Gastrocnemius medialis (tissue), 4 donors: ENCODE measurements at regions not wholly inside any gene's neighbourhood (a gene's known extent, or its start where the extent isn't known, plus 50 kb on each side); places are given as distances from the start of the nearest gene placed in this dataset.

Source experiments
- ATAC-seq, 2 donors: fragments of 150-250 bp; one replicate each; pipeline ENCODE4 v1.9.1; 2016
- DNase-seq, 2 donors: peaks; one replicate each; pipeline ENCODE4 v3.0.0-alpha.2; 2019
- H3K27ac ChIP-seq, 4 donors: fragments of 200-600 bp; sonication (generic); 1 replicate in 1 of 4; 2 replicates in 3 of 4; pipeline ENCODE4 v1.5.1; 2016 to 2018; ENCODE audit warnings: mild to moderate bottlenecking in 2 of 4, moderate library complexity in 1 of 4
- H3K27me3 ChIP-seq, 3 donors: fragments of 200-600 bp; sonication (generic) in 2 of 3; 1 replicate in 1 of 3; 2 replicates in 2 of 3; pipeline versions ENCODE4 v1.5.1 to v1.6.0; 2016 to 2019; ENCODE audit warnings: mild to moderate bottlenecking in 1 of 3, moderate library complexity in 1 of 3
- H3K36me3 ChIP-seq, 2 donors: fragments of 200-600 bp; sonication (generic) in 1 of 2; one replicate each; pipeline ENCODE4 v1.5.1; 2017 to 2018
- H3K4me1 ChIP-seq, 2 donors: fragments of 200-600 bp; sonication (generic) in 1 of 2; one replicate each; pipeline ENCODE4 v1.5.1; 2016 to 2017; ENCODE audit warnings: mild to moderate bottlenecking in 2 of 2
- H3K4me3 ChIP-seq, 4 donors: fragments of 200-600 bp; sonication (generic) in 3 of 4; 1 replicate in 1 of 4; 2 replicates in 3 of 4; pipeline ENCODE4 v1.5.1; 2016 to 2019; ENCODE audit warnings: mild to moderate bottlenecking in 2 of 4
- H3K9me3 ChIP-seq, 3 donors: fragments of 200-600 bp; sonication (generic) in 2 of 3; 1 replicate in 1 of 3; 2 replicates in 2 of 3; pipeline ENCODE4 v1.5.1; 2016 to 2019
- POLR2A ChIP-seq, 2 donors: fragments of 450-650 bp; IDR thresholded peaks; one replicate each; pipeline ENCODE4 v1.6.1; 2017; ENCODE audit warnings: antibody characterized with exemption in 2 of 2, mild to moderate bottlenecking in 2 of 2, moderate library complexity in 2 of 2
- in situ Hi-C, 4 donors: fragments of 200-750 bp; cut with MboI; loops; one replicate each; pipeline versions ENCODE4 v1.15.0 to v1.8.0; 2017; ENCODE audit warnings: low sequenced_read_pairs in 4 of 4
- intact Hi-C: fragments of 100-400 bp; cut with DNase I; formaldehyde crosslinking; loops from one replicate; pipeline ENCODE4 v1.15.1; 2023; ENCODE audit warnings: low total_unique reads
- TF ChIP-seq, protein P1 (sequence below), 5 experiments: fragments of 450-650 bp in 3 of 5; fragments of 200-600 bp in 2 of 5; sonication (generic) in 2 of 5; IDR thresholded peaks in 4 of 5; conservative IDR thresholded peaks in 1 of 5; 1 replicate in 4 of 5; 2 replicates in 1 of 5; pipeline ENCODE4 v1.5.1; 2016 to 2019; ENCODE audit warnings: antibody characterized with exemption in 5 of 5, mild to moderate bottlenecking in 3 of 5, moderate library complexity in 3 of 5

DNA sequence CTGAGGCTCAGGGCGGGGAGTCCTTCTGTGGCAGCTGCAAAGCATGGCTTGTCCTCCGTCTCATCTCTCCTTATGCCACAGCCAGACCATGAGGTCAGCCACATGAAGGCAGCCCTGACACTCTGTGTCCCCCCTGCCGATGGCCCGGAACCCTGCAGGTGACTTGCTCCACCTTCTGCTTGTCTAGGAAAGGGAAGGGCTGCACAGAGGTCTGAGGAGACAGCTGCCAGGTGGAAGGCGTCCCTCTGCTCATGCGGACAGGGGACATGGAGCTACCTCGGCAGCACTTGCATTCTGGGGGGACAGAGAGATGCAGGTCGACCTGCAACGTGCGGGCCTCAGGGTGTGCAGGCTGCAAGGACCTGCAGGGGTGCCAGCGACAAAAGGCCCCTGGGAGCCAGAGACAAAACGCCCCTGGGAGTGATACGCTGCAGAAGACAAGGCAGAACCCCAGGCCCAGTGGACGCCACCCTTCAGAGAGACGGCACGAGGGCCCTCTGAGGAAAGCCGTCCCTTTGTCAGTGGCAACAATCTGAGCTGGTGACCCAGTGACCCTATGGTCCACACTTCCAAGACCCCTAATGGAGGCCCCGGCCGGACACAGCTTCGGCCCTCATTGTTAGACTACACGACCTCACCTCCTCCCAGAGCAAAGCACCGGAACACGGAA is 205.2 kb upstream of the PPP2R2D start:
- intact Hi-C loops (no loop called here), in situ Hi-C loops (no loop called here)
- Histone ChIP-seq H3K36me3 (no peaks in the 10 kb centered on the region), H3K27me3 (peaks cover 0 to 2% (median 0%) of the 10 kb centered on the region in 3 donors), H3K9me3 (no peaks in the 10 kb centered on the region), H3K4me3 (no peak overlapping the region), H3K27ac (no peak overlapping the region), H3K4me1 (no peaks in the 10 kb centered on the region)
- DNase-seq (no peak), ATAC-seq (no peak)
- TF ChIP-seq, protein P1, sequence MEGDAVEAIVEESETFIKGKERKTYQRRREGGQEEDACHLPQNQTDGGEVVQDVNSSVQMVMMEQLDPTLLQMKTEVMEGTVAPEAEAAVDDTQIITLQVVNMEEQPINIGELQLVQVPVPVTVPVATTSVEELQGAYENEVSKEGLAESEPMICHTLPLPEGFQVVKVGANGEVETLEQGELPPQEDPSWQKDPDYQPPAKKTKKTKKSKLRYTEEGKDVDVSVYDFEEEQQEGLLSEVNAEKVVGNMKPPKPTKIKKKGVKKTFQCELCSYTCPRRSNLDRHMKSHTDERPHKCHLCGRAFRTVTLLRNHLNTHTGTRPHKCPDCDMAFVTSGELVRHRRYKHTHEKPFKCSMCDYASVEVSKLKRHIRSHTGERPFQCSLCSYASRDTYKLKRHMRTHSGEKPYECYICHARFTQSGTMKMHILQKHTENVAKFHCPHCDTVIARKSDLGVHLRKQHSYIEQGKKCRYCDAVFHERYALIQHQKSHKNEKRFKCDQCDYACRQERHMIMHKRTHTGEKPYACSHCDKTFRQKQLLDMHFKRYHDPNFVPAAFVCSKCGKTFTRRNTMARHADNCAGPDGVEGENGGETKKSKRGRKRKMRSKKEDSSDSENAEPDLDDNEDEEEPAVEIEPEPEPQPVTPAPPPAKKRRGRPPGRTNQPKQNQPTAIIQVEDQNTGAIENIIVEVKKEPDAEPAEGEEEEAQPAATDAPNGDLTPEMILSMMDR (IDR thresholded peaks at IDR 0.05 in 4 of 5, conservative IDR thresholded peaks at IDR 0.05 in 1 of 5) = no peak
- no peak for TF ChIP-seq POLR2A (IDR thresholded peaks at IDR 0.05)

- intact Hi-C loops = no loop called here
- in situ Hi-C loops = no loop called here
- Histone ChIP-seq H3K9me3 (no peaks in the 10 kb centered on the region), H3K27ac (no peak overlapping the region), H3K27me3 (no peaks in the 10 kb centered on the region), H3K36me3 (no peaks in the 10 kb centered on the region), H3K4me3 (no peak overlapping the region), H3K4me1 (no peaks in the 10 kb centered on the region)
- no peak for ATAC-seq
- TF ChIP-seq POLR2A (IDR thresholded peaks at IDR 0.05) = no peak
- TF ChIP-seq, protein P1 (IDR thresholded peaks at IDR 0.05 in 4 of 5, conservative IDR thresholded peaks at IDR 0.05 in 1 of 5) = no peak
- no peak for DNase-seq
These were observed 203.2 kb upstream of the PPP2R2D start for GRCh38 chr10:131697476-131698128.

DNA sequence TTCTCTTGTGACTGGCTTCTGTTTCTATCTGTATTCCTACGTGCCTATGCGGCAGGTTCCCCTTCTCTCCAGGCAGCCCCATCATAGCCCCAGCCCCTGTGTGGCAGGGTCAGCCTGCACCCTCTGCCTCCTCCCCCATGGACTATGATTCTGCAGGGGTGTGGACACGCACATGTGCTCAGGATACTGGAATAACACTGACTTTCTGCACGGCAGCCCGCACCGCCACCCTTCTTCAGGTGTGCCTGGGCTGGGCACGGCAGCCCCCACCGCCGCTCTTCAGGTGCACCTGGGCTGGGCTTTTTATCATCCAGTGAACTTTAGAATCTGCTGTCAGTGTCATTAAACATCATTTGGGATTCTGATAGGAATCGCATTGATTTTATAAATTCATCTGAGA is 202.6 kb upstream of the PPP2R2D start:
- H3K4me3 ChIP-seq = no peak overlapping the region
- in situ Hi-C loops (no loop called here), intact Hi-C loops (no loop called here)
- DNase-seq (no peak), ATAC-seq (no peak)
- no peaks in the 10 kb centered on the region for H3K27me3 ChIP-seq
- H3K27ac ChIP-seq = no peak overlapping the region
- no peaks in the 10 kb centered on the region for H3K4me1 ChIP-seq
- H3K36me3 ChIP-seq = no peaks in the 10 kb centered on the region
- no peaks in the 10 kb centered on the region for H3K9me3 ChIP-seq
- TF ChIP-seq, protein P1 (IDR thresholded peaks at IDR 0.05 in 4 of 5, conservative IDR thresholded peaks at IDR 0.05 in 1 of 5) = no peak
- TF ChIP-seq POLR2A (IDR thresholded peaks at IDR 0.05) = no peak

- no peak for DNase-seq
- no peaks in the 10 kb centered on the region for H3K4me1 ChIP-seq
- H3K27ac ChIP-seq = no peak overlapping the region
- no peaks in the 10 kb centered on the region for H3K27me3 ChIP-seq
- no peak for ATAC-seq
- no peaks in the 10 kb centered on the region for H3K36me3 ChIP-seq
- H3K4me3 ChIP-seq = no peak overlapping the region
- in situ Hi-C loops (no loop called here), intact Hi-C loops (no loop called here)
- TF ChIP-seq, protein P1 (IDR thresholded peaks at IDR 0.05 in 4 of 5, conservative IDR thresholded peaks at IDR 0.05 in 1 of 5) = no peak
- TF ChIP-seq POLR2A (IDR thresholded peaks at IDR 0.05) = no peak
- H3K9me3 ChIP-seq = no peaks in the 10 kb centered on the region
These were observed 201.8 kb upstream of the PPP2R2D start for GRCh38 chr10:131698986-131699385.
